ENCODE measurements at regions not wholly inside any gene's neighbourhood (a gene's known extent, or its start where the extent isn't known, plus 50 kb on each side); places are given as distances from the start of the nearest gene placed in this dataset.

GRCh38 chr21:41676198-41676597 is 90.7 kb downstream of the RIPK4 start:
- Mint-ChIP-seq H3K4me3 (no peak overlapping the region), H3K27me3 (ENCODE audit: low read depth) (peaks cover 4% of the 10 kb centered on the region), H3K4me1 (ENCODE audit: low read depth) (peaks cover 10% of the 10 kb centered on the region), H3K27ac (no peak overlapping the region), H3K36me3 (ENCODE audit: low read depth) (no peaks in the 10 kb centered on the region), H3K9me3 (no peaks in the 10 kb centered on the region)

GRCh38 chr21:41675574-41675973 is 91.3 kb downstream of the RIPK4 start:
- Mint-ChIP-seq H3K4me1 (ENCODE audit: low read depth) (peaks cover 12% of the 10 kb centered on the region), H3K9me3 (no peaks in the 10 kb centered on the region), H3K36me3 (ENCODE audit: low read depth) (no peaks in the 10 kb centered on the region), H3K27me3 (ENCODE audit: low read depth) (peaks cover 8% of the 10 kb centered on the region), H3K4me3 (no peak overlapping the region), H3K27ac (no peak overlapping the region)

GRCh38 chr21:41674402-41674801 is 92.5 kb downstream of the RIPK4 start:
- H3K4me1 Mint-ChIP-seq (ENCODE audit: low read depth): peaks cover 12% of the 10 kb centered on the region
- no peak overlapping the region for H3K4me3 Mint-ChIP-seq
- no peaks in the 10 kb centered on the region for H3K9me3 Mint-ChIP-seq
- no peak overlapping the region for H3K27ac Mint-ChIP-seq
- no peaks in the 10 kb centered on the region for H3K36me3 Mint-ChIP-seq (ENCODE audit: low read depth)
- H3K27me3 Mint-ChIP-seq (ENCODE audit: low read depth): peaks cover 8% of the 10 kb centered on the region

- peaks cover 12% of the 10 kb centered on the region for H3K4me1 Mint-ChIP-seq (ENCODE audit: low read depth)
- no peaks in the 10 kb centered on the region for H3K36me3 Mint-ChIP-seq (ENCODE audit: low read depth)
- no peak overlapping the region for H3K27ac Mint-ChIP-seq
- H3K27me3 Mint-ChIP-seq (ENCODE audit: low read depth): peaks cover 8% of the 10 kb centered on the region
- H3K4me3 Mint-ChIP-seq: no peak overlapping the region
- no peaks in the 10 kb centered on the region for H3K9me3 Mint-ChIP-seq
Measured at GRCh38 chr21:41673596-41674335, 93.1 kb downstream of the RIPK4 start.

GRCh38 chr21:41673071-41673470 is 93.8 kb downstream of the RIPK4 start:
- no peak overlapping the region for H3K27ac Mint-ChIP-seq
- no peaks in the 10 kb centered on the region for H3K9me3 Mint-ChIP-seq
- H3K36me3 Mint-ChIP-seq (ENCODE audit: low read depth): no peaks in the 10 kb centered on the region
- peaks cover 8% of the 10 kb centered on the region for H3K27me3 Mint-ChIP-seq (ENCODE audit: low read depth)
- H3K4me1 Mint-ChIP-seq (ENCODE audit: low read depth): peaks cover 12% of the 10 kb centered on the region
- no peak overlapping the region for H3K4me3 Mint-ChIP-seq

- no peak overlapping the region for H3K27ac Mint-ChIP-seq
- H3K9me3 Mint-ChIP-seq: no peaks in the 10 kb centered on the region
- H3K4me3 Mint-ChIP-seq: no peak overlapping the region
- peaks cover 12% of the 10 kb centered on the region for H3K4me1 Mint-ChIP-seq (ENCODE audit: low read depth)
- no peaks in the 10 kb centered on the region for H3K36me3 Mint-ChIP-seq (ENCODE audit: low read depth)
- H3K27me3 Mint-ChIP-seq (ENCODE audit: low read depth): peaks cover 8% of the 10 kb centered on the region
Measured at GRCh38 chr21:41672543-41672915, 94.3 kb downstream of the RIPK4 start.

- Mint-ChIP-seq H3K4me1 (ENCODE audit: low read depth) (peaks cover 12% of the 10 kb centered on the region), H3K4me3 (no peak overlapping the region), H3K27me3 (ENCODE audit: low read depth) (peaks cover 8% of the 10 kb centered on the region), H3K9me3 (no peaks in the 10 kb centered on the region), H3K27ac (no peak overlapping the region), H3K36me3 (ENCODE audit: low read depth) (no peaks in the 10 kb centered on the region)
Measured at GRCh38 chr21:41671859-41672542, 94.9 kb downstream of the RIPK4 start.

GRCh38 chr21:41671212-41671762 is 95.6 kb downstream of the RIPK4 start:
- H3K4me3 Mint-ChIP-seq: no peak overlapping the region
- no peaks in the 10 kb centered on the region for H3K36me3 Mint-ChIP-seq (ENCODE audit: low read depth)
- no peaks in the 10 kb centered on the region for H3K9me3 Mint-ChIP-seq
- no peak overlapping the region for H3K27ac Mint-ChIP-seq
- H3K4me1 Mint-ChIP-seq (ENCODE audit: low read depth): peaks cover 12% of the 10 kb centered on the region
- peaks cover 8% of the 10 kb centered on the region for H3K27me3 Mint-ChIP-seq (ENCODE audit: low read depth)

GRCh38 chr21:41670056-41670805 is 96.6 kb downstream of the RIPK4 start:
- H3K27ac Mint-ChIP-seq: no peak overlapping the region
- no peaks in the 10 kb centered on the region for H3K9me3 Mint-ChIP-seq
- no peak overlapping the region for H3K4me3 Mint-ChIP-seq
- H3K36me3 Mint-ChIP-seq (ENCODE audit: low read depth): no peaks in the 10 kb centered on the region
- H3K27me3 Mint-ChIP-seq (ENCODE audit: low read depth): peaks cover 8% of the 10 kb centered on the region
- H3K4me1 Mint-ChIP-seq (ENCODE audit: low read depth): peaks cover 12% of the 10 kb centered on the region

GRCh38 chr21:41669533-41669830 is 97.4 kb downstream of the RIPK4 start:
- H3K9me3 Mint-ChIP-seq: no peaks in the 10 kb centered on the region
- no peak overlapping the region for H3K4me3 Mint-ChIP-seq
- H3K27ac Mint-ChIP-seq: no peak overlapping the region
- H3K27me3 Mint-ChIP-seq (ENCODE audit: low read depth): peaks cover 8% of the 10 kb centered on the region
- peaks cover 12% of the 10 kb centered on the region for H3K4me1 Mint-ChIP-seq (ENCODE audit: low read depth)
- no peaks in the 10 kb centered on the region for H3K36me3 Mint-ChIP-seq (ENCODE audit: low read depth)

GRCh38 chr21:41668686-41669532 is 97.9 kb downstream of the RIPK4 start:
- H3K4me3 Mint-ChIP-seq: no peak overlapping the region
- peaks cover 12% of the 10 kb centered on the region for H3K4me1 Mint-ChIP-seq (ENCODE audit: low read depth)
- no peak overlapping the region for H3K27ac Mint-ChIP-seq
- H3K27me3 Mint-ChIP-seq (ENCODE audit: low read depth): peaks cover 8% of the 10 kb centered on the region
- H3K9me3 Mint-ChIP-seq: no peaks in the 10 kb centered on the region
- no peaks in the 10 kb centered on the region for H3K36me3 Mint-ChIP-seq (ENCODE audit: low read depth)

- Mint-ChIP-seq H3K4me1 (ENCODE audit: low read depth) (peaks cover 12% of the 10 kb centered on the region), H3K9me3 (no peaks in the 10 kb centered on the region), H3K36me3 (ENCODE audit: low read depth) (no peaks in the 10 kb centered on the region), H3K27ac (no peak overlapping the region), H3K27me3 (ENCODE audit: low read depth) (peaks cover 8% of the 10 kb centered on the region), H3K4me3 (no peak overlapping the region)
Measured at GRCh38 chr21:41668051-41668541, 98.8 kb downstream of the RIPK4 start.

- H3K9me3 Mint-ChIP-seq: no peaks in the 10 kb centered on the region
- H3K4me1 Mint-ChIP-seq (ENCODE audit: low read depth): peaks cover 10% of the 10 kb centered on the region
- no peak overlapping the region for H3K27ac Mint-ChIP-seq
- no peak overlapping the region for H3K4me3 Mint-ChIP-seq
- peaks cover 8% of the 10 kb centered on the region for H3K27me3 Mint-ChIP-seq (ENCODE audit: low read depth)
- no peaks in the 10 kb centered on the region for H3K36me3 Mint-ChIP-seq (ENCODE audit: low read depth)
Measured at GRCh38 chr21:41667136-41667535, 99.7 kb downstream of the RIPK4 start.

- Mint-ChIP-seq H3K9me3 (no peaks in the 10 kb centered on the region), H3K27me3 (ENCODE audit: low read depth) (peaks cover 8% of the 10 kb centered on the region), H3K36me3 (ENCODE audit: low read depth) (no peaks in the 10 kb centered on the region), H3K27ac (no peak overlapping the region), H3K4me3 (no peak overlapping the region), H3K4me1 (ENCODE audit: low read depth) (peaks cover 7% of the 10 kb centered on the region)
Measured at GRCh38 chr21:41666641-41667081, 100.2 kb downstream of the RIPK4 start.

Measured in T-helper 1 cell treated with Interleukin-12 subunit alpha and Interleukin-12 subunit beta and Interleukin-4 antibody, amounts not matched to agents 30 μg/mL and 1 μg/mL, for 36 hours (primary cell).